ENCODE measurements at regions not wholly inside any gene's neighbourhood (a gene's known extent, or its start where the extent isn't known, plus 50 kb on each side); places are given as distances from the start of the nearest gene placed in this dataset.

- TF ChIP-seq POLR2A (IDR thresholded peaks at IDR 0.05): no peak
- TF ChIP-seq CTCF (IDR thresholded peaks at IDR 0.05): no peak
Observed at GRCh38 chr2:144595686-144596072, 75.8 kb upstream of the ZEB2 start.

All from testis (tissue), 2 donors.